ENCODE measurements at regions not wholly inside any gene's neighbourhood (a gene's known extent, or its start where the extent isn't known, plus 50 kb on each side); places are given as distances from the start of the nearest gene placed in this dataset.

DNA sequence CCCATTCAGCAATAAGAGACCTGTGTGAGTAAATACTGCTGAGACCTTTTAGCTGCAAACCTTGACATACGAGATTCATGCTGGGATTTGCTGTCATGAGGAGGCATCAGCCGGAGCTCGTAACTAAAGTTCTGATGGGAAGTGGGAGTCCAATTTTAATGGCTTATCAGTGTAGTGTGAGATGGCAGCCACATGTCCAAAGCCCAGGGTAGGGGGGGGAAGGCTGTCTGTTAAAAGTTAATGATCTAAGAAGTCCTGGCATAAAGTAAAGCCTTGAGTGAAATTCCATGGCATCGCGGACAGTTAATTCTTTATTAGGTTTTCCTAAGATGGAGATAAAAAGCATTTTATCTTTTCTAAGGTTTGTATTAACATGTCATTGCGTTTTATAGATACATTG lies 240.0 kb downstream of the AACS start:
- no peak for DNase-seq (ENCODE audit: low spot score)
- no TSS peak for BruUV-seq (replicated peaks)
- no peaks in the 10 kb centered on the region for H3K9me3 ChIP-seq (ENCODE audit: low read length)
- intact Hi-C loops (cut with micrococcal nuclease; ENCODE audit: unreplicated experiment): no loop called here
- no peaks in the 10 kb centered on the region for H3K36me3 ChIP-seq (ENCODE audit: insufficient read depth, low read length)
- H3K27ac ChIP-seq (ENCODE audit: low read depth, low read length, poor library complexity, severe bottlenecking): no peak overlapping the region
- H4K20me1 ChIP-seq (ENCODE audit: insufficient read depth, low read length): no peaks in the 10 kb centered on the region
- H3K79me2 ChIP-seq (ENCODE audit: insufficient read depth, low read depth, low read length): no peaks in the 10 kb centered on the region
- ChIA-PET POLR2A (no interaction called here), CTCF (ENCODE audit: unreplicated experiment) (no interaction called here)
- no peak overlapping the region for H3K4me2 ChIP-seq (ENCODE audit: low read length)
- H3K9me2 ChIP-seq (ENCODE audit: insufficient read depth, low read length): no peaks in the 10 kb centered on the region
- H3K4me1 ChIP-seq (ENCODE audit: insufficient read depth, low read length, poor library complexity, severe bottlenecking): no peaks in the 10 kb centered on the region
- H2AFZ ChIP-seq (ENCODE audit: low read length): no peak overlapping the region
- no peak overlapping the region for H3K4me3 ChIP-seq (ENCODE audit: low read depth, low read length, poor library complexity, severe bottlenecking)
- TF ChIP-seq, protein P1, sequence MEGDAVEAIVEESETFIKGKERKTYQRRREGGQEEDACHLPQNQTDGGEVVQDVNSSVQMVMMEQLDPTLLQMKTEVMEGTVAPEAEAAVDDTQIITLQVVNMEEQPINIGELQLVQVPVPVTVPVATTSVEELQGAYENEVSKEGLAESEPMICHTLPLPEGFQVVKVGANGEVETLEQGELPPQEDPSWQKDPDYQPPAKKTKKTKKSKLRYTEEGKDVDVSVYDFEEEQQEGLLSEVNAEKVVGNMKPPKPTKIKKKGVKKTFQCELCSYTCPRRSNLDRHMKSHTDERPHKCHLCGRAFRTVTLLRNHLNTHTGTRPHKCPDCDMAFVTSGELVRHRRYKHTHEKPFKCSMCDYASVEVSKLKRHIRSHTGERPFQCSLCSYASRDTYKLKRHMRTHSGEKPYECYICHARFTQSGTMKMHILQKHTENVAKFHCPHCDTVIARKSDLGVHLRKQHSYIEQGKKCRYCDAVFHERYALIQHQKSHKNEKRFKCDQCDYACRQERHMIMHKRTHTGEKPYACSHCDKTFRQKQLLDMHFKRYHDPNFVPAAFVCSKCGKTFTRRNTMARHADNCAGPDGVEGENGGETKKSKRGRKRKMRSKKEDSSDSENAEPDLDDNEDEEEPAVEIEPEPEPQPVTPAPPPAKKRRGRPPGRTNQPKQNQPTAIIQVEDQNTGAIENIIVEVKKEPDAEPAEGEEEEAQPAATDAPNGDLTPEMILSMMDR (conservative IDR thresholded peaks at IDR 0.05; ENCODE audit: low read length): no peak
- TF ChIP-seq EZH2phosphoT487 (IDR thresholded peaks at IDR 0.05; ENCODE audit: borderline replicate concordance, low read depth, low read length): no peak

DNA sequence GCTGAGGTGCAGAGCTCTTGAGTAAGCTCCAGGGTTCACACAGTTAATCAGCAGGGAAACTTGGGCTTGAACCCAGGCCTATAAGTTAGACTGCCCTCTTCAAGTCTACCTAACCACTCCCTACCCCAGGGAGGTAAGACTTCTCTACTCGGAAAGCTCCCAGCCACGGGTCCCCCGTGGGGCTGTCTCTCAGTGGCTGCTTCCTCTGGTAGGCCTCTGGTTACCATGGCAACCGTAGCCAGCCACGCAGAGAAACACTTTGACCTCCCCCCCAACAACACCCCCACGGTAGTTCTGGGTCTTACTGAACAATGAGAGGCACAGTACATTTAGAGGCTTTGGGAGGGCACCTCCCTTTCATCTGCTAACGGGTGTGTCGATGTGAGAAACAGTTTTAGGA lies 245.2 kb downstream of the AACS start:
- TF ChIP-seq EZH2phosphoT487 (IDR thresholded peaks at IDR 0.05; ENCODE audit: borderline replicate concordance, low read depth, low read length): no peak
- TF ChIP-seq, protein P1 (conservative IDR thresholded peaks at IDR 0.05; ENCODE audit: low read length): no peak

DNA sequence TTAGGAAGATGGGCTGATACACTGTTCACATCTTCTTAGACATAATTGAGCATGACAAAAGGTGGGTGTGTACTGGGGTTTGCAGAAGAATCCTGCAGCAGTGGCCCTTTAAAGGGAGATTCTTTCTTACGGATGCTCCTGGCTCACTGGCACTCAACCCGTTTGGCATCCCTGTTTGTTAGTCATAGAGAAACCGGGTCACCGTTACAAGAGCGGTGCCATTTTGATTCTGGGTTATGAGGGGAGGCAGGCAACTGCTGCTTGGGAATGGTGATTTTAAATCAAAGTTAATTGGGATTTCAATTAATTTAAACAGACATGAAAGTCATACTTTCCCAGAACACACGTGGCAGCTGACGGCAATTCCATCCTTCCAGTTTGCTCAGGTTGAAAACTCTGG lies 245.8 kb downstream of the AACS start:
- CTCF ChIA-PET (ENCODE audit: unreplicated experiment): no interaction called here

More for the DNA sequence above, 245.2 kb downstream of the AACS start:
- CTCF ChIA-PET (ENCODE audit: unreplicated experiment): no interaction called here
- no peaks in the 10 kb centered on the region for H3K9me3 ChIP-seq (ENCODE audit: low read length)
- H3K9me2 ChIP-seq (ENCODE audit: insufficient read depth, low read length): no peaks in the 10 kb centered on the region
- no peaks in the 10 kb centered on the region for H3K4me1 ChIP-seq (ENCODE audit: insufficient read depth, low read length, poor library complexity, severe bottlenecking)
- POLR2A ChIA-PET: no interaction called here
- no peaks in the 10 kb centered on the region for H3K36me3 ChIP-seq (ENCODE audit: insufficient read depth, low read length)
- no peak overlapping the region for H3K4me2 ChIP-seq (ENCODE audit: low read length)
- no peak overlapping the region for H3K4me3 ChIP-seq (ENCODE audit: low read depth, low read length, poor library complexity, severe bottlenecking)
- intact Hi-C loops (cut with micrococcal nuclease; ENCODE audit: unreplicated experiment): no loop called here
- no peak overlapping the region for H2AFZ ChIP-seq (ENCODE audit: low read length)
- no peak for DNase-seq (ENCODE audit: low spot score)
- H3K79me2 ChIP-seq (ENCODE audit: insufficient read depth, low read depth, low read length): no peaks in the 10 kb centered on the region
- H4K20me1 ChIP-seq (ENCODE audit: insufficient read depth, low read length): no peaks in the 10 kb centered on the region
- BruUV-seq (replicated peaks): no TSS peak
- H3K27ac ChIP-seq (ENCODE audit: low read depth, low read length, poor library complexity, severe bottlenecking): no peak overlapping the region

More for the DNA sequence above, 245.8 kb downstream of the AACS start:
- Histone ChIP-seq H3K4me3 (ENCODE audit: low read depth, low read length, poor library complexity, severe bottlenecking) (no peak overlapping the region), H3K9me2 (ENCODE audit: insufficient read depth, low read length) (no peaks in the 10 kb centered on the region), H3K4me2 (ENCODE audit: low read length) (no peak overlapping the region), H3K9me3 (ENCODE audit: low read length) (no peaks in the 10 kb centered on the region), H3K4me1 (ENCODE audit: insufficient read depth, low read length, poor library complexity, severe bottlenecking) (no peaks in the 10 kb centered on the region), H4K20me1 (ENCODE audit: insufficient read depth, low read length) (no peaks in the 10 kb centered on the region), H3K27ac (ENCODE audit: low read depth, low read length, poor library complexity, severe bottlenecking) (no peak overlapping the region), H3K36me3 (ENCODE audit: insufficient read depth, low read length) (no peaks in the 10 kb centered on the region), H3K79me2 (ENCODE audit: insufficient read depth, low read depth, low read length) (no peaks in the 10 kb centered on the region), H2AFZ (ENCODE audit: low read length) (no peak overlapping the region)
- POLR2A ChIA-PET: no interaction called here
- intact Hi-C loops (cut with micrococcal nuclease; ENCODE audit: unreplicated experiment): no loop called here
- BruUV-seq (replicated peaks): no TSS peak
- DNase-seq (ENCODE audit: low spot score): no peak
- no peak for TF ChIP-seq EZH2phosphoT487 (IDR thresholded peaks at IDR 0.05; ENCODE audit: borderline replicate concordance, low read depth, low read length)
- TF ChIP-seq, protein P1 (conservative IDR thresholded peaks at IDR 0.05; ENCODE audit: low read length): no peak
